ENCODE measurements at regions not wholly inside any gene's neighbourhood (a gene's known extent, or its start where the extent isn't known, plus 50 kb on each side); places are given as distances from the start of the nearest gene placed in this dataset.

GRCh38 chr5:73395256-73395655, 53.3 kb downstream of the FOXD1 start:
- Histone ChIP-seq H3K4me3 (ENCODE audit: low read length) (no peak overlapping the region), H3K27me3 (ENCODE audit: control insufficient read depth, insufficient read depth) (peaks cover 2% of the 10 kb centered on the region), H3K27ac (ENCODE audit: low read length) (no peak overlapping the region), H3K9me3 (ENCODE audit: control insufficient read depth, low read length) (no peaks in the 10 kb centered on the region), H3K4me1 (ENCODE audit: control insufficient read depth, insufficient read depth, low read length) (no peaks in the 10 kb centered on the region)
- DNase-seq (no peak), ATAC-seq (no peak)
- intact Hi-C loops (cut with DNase I), result no loop called here

- 59% methylated on average over 4 of the region's 4 CpGs for whole genome bisulfite sequencing
- ATAC-seq (no peak), DNase-seq (no peak)
Measured at GRCh38 chr5:73394610-73395009, 54.0 kb downstream of the FOXD1 start.

GRCh38 chr5:73393611-73394489, 54.7 kb downstream of the FOXD1 start:
- Histone ChIP-seq H3K9me3 (ENCODE audit: control insufficient read depth, low read length) (no peaks in the 10 kb centered on the region), H3K4me3 (ENCODE audit: low read length) (no peak overlapping the region), H3K27ac (ENCODE audit: low read length) (no peak overlapping the region), H3K27me3 (ENCODE audit: control insufficient read depth, insufficient read depth) (peaks cover 2% of the 10 kb centered on the region), H3K4me1 (ENCODE audit: control insufficient read depth, insufficient read depth, low read length) (no peaks in the 10 kb centered on the region)
- intact Hi-C loops (cut with DNase I), result no loop called here
- ATAC-seq, result no peak
- WGBS, result 72% methylated on average over 2 of the region's 2 CpGs
- no peak for DNase-seq

More at GRCh38 chr5:73394610-73395009, 54.0 kb downstream of the FOXD1 start:
- Histone ChIP-seq H3K27me3 (ENCODE audit: control insufficient read depth, insufficient read depth) (peaks cover 2% of the 10 kb centered on the region), H3K27ac (ENCODE audit: low read length) (no peak overlapping the region), H3K4me1 (ENCODE audit: control insufficient read depth, insufficient read depth, low read length) (no peaks in the 10 kb centered on the region), H3K9me3 (ENCODE audit: control insufficient read depth, low read length) (no peaks in the 10 kb centered on the region), H3K4me3 (ENCODE audit: low read length) (no peak overlapping the region)
- intact Hi-C loops (cut with DNase I), result no loop called here

- H3K9me3 ChIP-seq (ENCODE audit: control insufficient read depth, low read length), result no peaks in the 10 kb centered on the region
- intact Hi-C loops (cut with DNase I), result no loop called here
- ATAC-seq (no peak), DNase-seq (no peak)
- WGBS, result 47% methylated on average over 3 of the region's 3 CpGs
- H3K27me3 ChIP-seq (ENCODE audit: control insufficient read depth, insufficient read depth), result peaks cover 2% of the 10 kb centered on the region
- H3K27ac ChIP-seq (ENCODE audit: low read length), result no peak overlapping the region
- no peaks in the 10 kb centered on the region for H3K4me1 ChIP-seq (ENCODE audit: control insufficient read depth, insufficient read depth, low read length)
- H3K4me3 ChIP-seq (ENCODE audit: low read length), result no peak overlapping the region
Measured at GRCh38 chr5:73392775-73393174, 55.8 kb downstream of the FOXD1 start.

- no peak for ATAC-seq
- intact Hi-C loops (cut with DNase I), result no loop called here
- peaks cover 2% of the 10 kb centered on the region for H3K27me3 ChIP-seq (ENCODE audit: control insufficient read depth, insufficient read depth)
- H3K27ac ChIP-seq (ENCODE audit: low read length), result no peak overlapping the region
- DNase-seq, result no peak
- H3K4me1 ChIP-seq (ENCODE audit: control insufficient read depth, insufficient read depth, low read length), result no peaks in the 10 kb centered on the region
- H3K9me3 ChIP-seq (ENCODE audit: control insufficient read depth, low read length), result no peaks in the 10 kb centered on the region
- 73% methylated on average over 3 of the region's 3 CpGs for WGBS
- H3K4me3 ChIP-seq (ENCODE audit: low read length), result no peak overlapping the region
Measured at GRCh38 chr5:73391441-73391881, 57.1 kb downstream of the FOXD1 start.

GRCh38 chr5:73390972-73391371, 57.6 kb downstream of the FOXD1 start:
- intact Hi-C loops (cut with DNase I), result no loop called here
- no peak overlapping the region for H3K4me3 ChIP-seq (ENCODE audit: low read length)
- 67% methylated on average over 2 of the region's 2 CpGs for WGBS
- peaks cover 2% of the 10 kb centered on the region for H3K27me3 ChIP-seq (ENCODE audit: control insufficient read depth, insufficient read depth)
- DNase-seq (no peak), ATAC-seq (no peak)
- H3K9me3 ChIP-seq (ENCODE audit: control insufficient read depth, low read length), result no peaks in the 10 kb centered on the region
- no peak overlapping the region for H3K27ac ChIP-seq (ENCODE audit: low read length)
- H3K4me1 ChIP-seq (ENCODE audit: control insufficient read depth, insufficient read depth, low read length), result no peaks in the 10 kb centered on the region

GRCh38 chr5:73388740-73389139, 59.8 kb downstream of the FOXD1 start:
- H3K9me3 ChIP-seq (ENCODE audit: control insufficient read depth, low read length), result no peaks in the 10 kb centered on the region
- H3K4me3 ChIP-seq (ENCODE audit: low read length), result no peak overlapping the region
- WGBS, result 80% methylated on average over 2 of the region's 2 CpGs
- no peak for ATAC-seq
- peaks cover 4% of the 10 kb centered on the region for H3K27me3 ChIP-seq (ENCODE audit: control insufficient read depth, insufficient read depth)
- H3K27ac ChIP-seq (ENCODE audit: low read length), result no peak overlapping the region
- no peaks in the 10 kb centered on the region for H3K4me1 ChIP-seq (ENCODE audit: control insufficient read depth, insufficient read depth, low read length)
- intact Hi-C loops (cut with DNase I), result no loop called here
- no peak for DNase-seq

- H3K4me3 ChIP-seq (ENCODE audit: low read length), result no peak overlapping the region
- DNase-seq, result no peak
- no peak for ATAC-seq
- peaks cover under 1% of the 10 kb centered on the region for H3K9me3 ChIP-seq (ENCODE audit: control insufficient read depth, low read length)
- no peak overlapping the region for H3K27ac ChIP-seq (ENCODE audit: low read length)
- intact Hi-C loops (cut with DNase I), result no loop called here
- peaks cover 5% of the 10 kb centered on the region for H3K27me3 ChIP-seq (ENCODE audit: control insufficient read depth, insufficient read depth)
- 60% methylated on average over 4 of the region's 4 CpGs for WGBS
- H3K4me1 ChIP-seq (ENCODE audit: control insufficient read depth, insufficient read depth, low read length), result no peaks in the 10 kb centered on the region
Measured at GRCh38 chr5:73388306-73388684, 60.3 kb downstream of the FOXD1 start.

- Histone ChIP-seq H3K27me3 (ENCODE audit: control insufficient read depth, insufficient read depth) (peaks cover 3% of the 10 kb centered on the region), H3K27ac (ENCODE audit: low read length) (no peak overlapping the region)
Measured at GRCh38 chr5:73387601-73388305, 60.8 kb downstream of the FOXD1 start.

GRCh38 chr5:73387149-73387591, 61.4 kb downstream of the FOXD1 start:
- WGBS, result 69% methylated on average over 1 of the region's 1 CpG
- Histone ChIP-seq H3K4me3 (ENCODE audit: low read length) (no peak overlapping the region), H3K9me3 (ENCODE audit: control insufficient read depth, low read length) (peaks cover 2% of the 10 kb centered on the region), H3K27me3 (ENCODE audit: control insufficient read depth, insufficient read depth) (peaks cover 3% of the 10 kb centered on the region), H3K4me1 (ENCODE audit: control insufficient read depth, insufficient read depth, low read length) (no peaks in the 10 kb centered on the region), H3K27ac (ENCODE audit: low read length) (no peak overlapping the region)
- intact Hi-C loops (cut with DNase I), result no loop called here
- DNase-seq (no peak), ATAC-seq (no peak)

More at GRCh38 chr5:73387601-73388305, 60.8 kb downstream of the FOXD1 start:
- ATAC-seq, result no peak
- Histone ChIP-seq H3K4me3 (ENCODE audit: low read length) (no peak overlapping the region), H3K4me1 (ENCODE audit: control insufficient read depth, insufficient read depth, low read length) (no peaks in the 10 kb centered on the region), H3K9me3 (ENCODE audit: control insufficient read depth, low read length) (peaks cover 2% of the 10 kb centered on the region)
- intact Hi-C loops (cut with DNase I), result no loop called here
- no peak for DNase-seq
- 45% methylated on average over 7 of the region's 7 CpGs for WGBS

- no peak overlapping the region for H3K27ac ChIP-seq (ENCODE audit: low read length)
- H3K27me3 ChIP-seq (ENCODE audit: control insufficient read depth, insufficient read depth), result peaks cover 3% of the 10 kb centered on the region
Measured at GRCh38 chr5:73384861-73385260, 63.7 kb downstream of the FOXD1 start.

More at GRCh38 chr5:73384861-73385260, 63.7 kb downstream of the FOXD1 start:
- Histone ChIP-seq H3K9me3 (ENCODE audit: control insufficient read depth, low read length) (peaks cover 2% of the 10 kb centered on the region), H3K4me3 (ENCODE audit: low read length) (no peak overlapping the region), H3K4me1 (ENCODE audit: control insufficient read depth, insufficient read depth, low read length) (peaks cover 2% of the 10 kb centered on the region)
- intact Hi-C loops (cut with DNase I), result no loop called here
- DNase-seq (no peak), ATAC-seq (no peak)
- 86% methylated on average over 1 of the region's 1 CpG for WGBS

Measured in right cardiac atrium (tissue), 5 donors.